HG02588 (cell line): ENCODE measurements at regions not wholly inside any gene's neighbourhood (a gene's known extent, or its start where the extent isn't known, plus 50 kb on each side); places are given as distances from the start of the nearest gene placed in this dataset.

ENCODE experiments used
- ATAC-seq: cut with Tn5 transposase; IDR thresholded peaks from one replicate; pipeline ENCODE4 v1.9.1; 2021; ENCODE audit warnings: mild to moderate bottlenecking, moderate library complexity; ENCODE audit not compliant: unreplicated experiment

GRCh38 chr13:105349082-105349723 lies 1186.3 kb downstream of the EFNB2 start:
- no peak for ATAC-seq

- ATAC-seq = no peak
Measured at GRCh38 chr13:105346141-105346775, 1189.2 kb downstream of the EFNB2 start.

GRCh38 chr13:105345730-105346129 lies 1189.7 kb downstream of the EFNB2 start:
- no peak for ATAC-seq

GRCh38 chr13:105345131-105345530 lies 1190.3 kb downstream of the EFNB2 start:
- ATAC-seq = no peak

- no peak for ATAC-seq
Measured at GRCh38 chr13:105343134-105343806, 1192.2 kb downstream of the EFNB2 start.

GRCh38 chr13:105342281-105342820 lies 1193.1 kb downstream of the EFNB2 start:
- no peak for ATAC-seq

- ATAC-seq = no peak
Measured at GRCh38 chr13:105341758-105342157, 1193.7 kb downstream of the EFNB2 start.

- no peak for ATAC-seq
Measured at GRCh38 chr13:105341256-105341655, 1194.2 kb downstream of the EFNB2 start.

GRCh38 chr13:105340061-105340606 lies 1195.3 kb downstream of the EFNB2 start:
- no peak for ATAC-seq

- ATAC-seq = no peak
Measured at GRCh38 chr13:105338773-105339172, 1196.7 kb downstream of the EFNB2 start.

GRCh38 chr13:105338006-105338405 lies 1197.5 kb downstream of the EFNB2 start:
- ATAC-seq = no peak

- no peak for ATAC-seq
Measured at GRCh38 chr13:105336706-105337576, 1198.5 kb downstream of the EFNB2 start.

- ATAC-seq = no peak
Measured at GRCh38 chr13:105334211-105334610, 1201.3 kb downstream of the EFNB2 start.

- no peak for ATAC-seq
Measured at GRCh38 chr13:105333416-105333815, 1202.0 kb downstream of the EFNB2 start.

GRCh38 chr13:105329359-105329758 lies 1206.1 kb downstream of the EFNB2 start:
- ATAC-seq = no peak

GRCh38 chr13:105328212-105328611 lies 1207.2 kb downstream of the EFNB2 start:
- ATAC-seq = no peak

GRCh38 chr13:105327581-105328126 lies 1207.8 kb downstream of the EFNB2 start:
- no peak for ATAC-seq

- ATAC-seq = no peak
Measured at GRCh38 chr13:105319875-105320274, 1215.6 kb downstream of the EFNB2 start.

GRCh38 chr13:105316731-105317130 lies 1218.7 kb downstream of the EFNB2 start:
- ATAC-seq = no peak

- ATAC-seq = no peak
Measured at GRCh38 chr13:105312906-105313305, 1222.6 kb downstream of the EFNB2 start.
